Mesodermal cell (in vitro differentiated cells): ENCODE measurements at regions not wholly inside any gene's neighbourhood (a gene's known extent, or its start where the extent isn't known, plus 50 kb on each side); places are given as distances from the start of the nearest gene placed in this dataset.
A peak's percentile ranks its signal among the peaks of the same experiment; 100 is the strongest.

Experiments
- H3K27ac ChIP-seq: 2 replicates; pipeline ENCODE4 v1.7.0; 2013; ENCODE audit warnings: mild to moderate bottlenecking, low read depth, low read length, moderate library complexity; ENCODE audit not compliant: severe bottlenecking
- H3K36me3 ChIP-seq: 2 replicates; pipeline ENCODE4 v1.7.1; 2013; ENCODE audit warnings: mild to moderate bottlenecking, low read length, moderate library complexity; ENCODE audit not compliant: control insufficient read depth, insufficient read depth
- H3K4me1 ChIP-seq: one replicate; pipeline ENCODE4 v1.7.1; 2013; ENCODE audit warnings: mild to moderate bottlenecking, low read length; ENCODE audit not compliant: insufficient read depth, control insufficient read depth, poor library complexity, severe bottlenecking
- H3K4me3 ChIP-seq: 2 replicates; pipeline ENCODE4 v1.7.0; 2013; ENCODE audit warnings: low read length, control low read depth, mild to moderate bottlenecking; ENCODE audit not compliant: insufficient read depth, poor library complexity, severe bottlenecking; ENCODE audit errors: extremely low read depth
- H3K9me3 ChIP-seq: 2 replicates; pipeline ENCODE4 v1.7.1; 2013; ENCODE audit warnings: mild to moderate bottlenecking, low read length, moderate library complexity; ENCODE audit not compliant: control insufficient read depth
- WGBS, 2 experiments: methylation state at CpG; one replicate each; pipeline ENCODE4 v1.1.5; 2013; ENCODE audit warnings: missing lambda C conversion rate in 2 of 2; ENCODE audit not compliant: insufficient coverage in 2 of 2; 5-methylcytosine and 5-hydroxymethylcytosine counted together

DNA sequence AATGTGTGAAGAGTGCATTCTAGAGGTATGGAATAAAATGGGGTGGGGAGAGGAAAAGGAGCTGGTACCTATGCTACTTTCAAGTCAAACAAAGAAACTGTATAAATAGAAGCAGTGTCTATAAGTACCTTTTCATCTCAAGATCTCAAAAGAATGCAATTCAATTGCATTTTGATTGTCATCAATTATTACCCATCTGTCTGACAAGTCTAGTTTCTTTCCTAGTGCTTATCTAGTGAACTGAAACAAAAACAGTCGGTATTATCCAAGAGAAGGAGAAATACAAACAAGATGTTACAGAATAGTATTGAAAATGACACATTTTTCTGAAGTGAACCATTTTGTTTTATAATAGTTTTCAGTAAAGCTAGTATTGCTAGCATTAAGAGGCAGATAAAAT, 754.5 kb upstream of the LRRN3 start:
- no CpG with 5 or more reads among the region's 1 CpG for WGBS, 2 experiments
- H3K4me1 ChIP-seq, result no peaks in the 10 kb centered on the region
- H3K9me3 ChIP-seq, result no peaks in the 10 kb centered on the region
- H3K36me3 ChIP-seq, result no peaks in the 10 kb centered on the region
- H3K27ac ChIP-seq, result no peak overlapping the region
- no peak overlapping the region for H3K4me3 ChIP-seq

GRCh38 chr7:110337646-110338045, 753.3 kb upstream of the LRRN3 start:
- Histone ChIP-seq H3K27ac (no peak overlapping the region), H3K4me3 (no peak overlapping the region), H3K36me3 (no peaks in the 10 kb centered on the region), H3K4me1 (no peaks in the 10 kb centered on the region), H3K9me3 (no peaks in the 10 kb centered on the region)
- 100% methylated on average over 1 of the region's 5 CpGs; no CpG with 5 or more reads in 1 of the 2 experiments for WGBS, 2 experiments

DNA sequence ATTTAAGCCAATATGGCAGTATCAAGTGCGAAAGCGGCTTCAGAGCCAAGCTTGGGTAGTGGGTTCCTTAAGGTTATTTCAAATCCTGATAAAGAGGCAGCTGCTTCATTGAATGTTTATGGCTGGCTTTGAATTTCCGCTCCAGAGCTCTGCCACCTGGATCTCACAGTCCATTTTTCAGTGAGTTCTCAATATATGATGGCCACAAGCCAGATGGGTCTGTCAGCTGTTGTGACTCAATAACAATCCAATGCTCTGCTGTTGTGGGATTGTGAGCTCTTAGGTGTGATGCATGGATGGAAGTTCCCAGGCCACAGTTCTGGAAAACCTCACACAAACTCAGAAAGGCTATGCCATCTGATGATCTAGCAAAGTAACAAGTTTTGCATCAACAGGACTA, 743.8 kb upstream of the LRRN3 start:
- Histone ChIP-seq H3K9me3 (no peaks in the 10 kb centered on the region), H3K4me1 (no peaks in the 10 kb centered on the region), H3K27ac (no peak overlapping the region), H3K36me3 (no peaks in the 10 kb centered on the region), H3K4me3 (no peak overlapping the region)
- WGBS, 2 experiments, result 90 to 93% methylated on average over 3 of the region's 3 CpGs

GRCh38 chr7:110356438-110356837, 734.5 kb upstream of the LRRN3 start:
- Histone ChIP-seq H3K4me3 (no peak overlapping the region), H3K27ac (no peak overlapping the region), H3K4me1 (no peaks in the 10 kb centered on the region), H3K36me3 (no peaks in the 10 kb centered on the region), H3K9me3 (no peaks in the 10 kb centered on the region)
- WGBS, 2 experiments, result 83 to 89% methylated on average over 7 of the region's 8 CpGs

DNA sequence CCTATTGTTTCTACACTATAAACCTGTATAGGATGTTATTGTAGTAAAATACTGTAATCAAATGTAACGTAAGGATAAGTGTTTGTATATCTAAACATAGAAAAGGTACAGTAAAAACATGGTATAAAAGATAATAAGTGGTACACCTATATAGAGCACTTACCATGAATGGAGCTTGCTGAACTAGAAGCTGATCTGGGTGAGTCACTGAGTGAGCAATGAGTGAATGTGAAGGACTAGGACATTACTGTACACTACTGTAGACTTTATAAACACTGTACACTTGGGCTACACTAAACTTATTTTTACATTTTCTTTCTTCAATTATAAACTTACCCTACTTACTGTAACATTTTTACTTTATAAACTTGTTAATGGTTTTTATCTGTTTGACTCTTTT, 732.9 kb upstream of the LRRN3 start:
- no peak overlapping the region for H3K4me3 ChIP-seq
- no peaks in the 10 kb centered on the region for H3K36me3 ChIP-seq
- H3K9me3 ChIP-seq, result no peaks in the 10 kb centered on the region
- WGBS, 2 experiments, result no CpG with 5 or more reads among the region's 1 CpG
- no peaks in the 10 kb centered on the region for H3K4me1 ChIP-seq
- H3K27ac ChIP-seq, result no peak overlapping the region

- Histone ChIP-seq H3K27ac (no peak overlapping the region), H3K4me3 (no peak overlapping the region), H3K9me3 (no peaks in the 10 kb centered on the region), H3K4me1 (peaks cover 11% of the 10 kb centered on the region), H3K36me3 (no peaks in the 10 kb centered on the region)
- WGBS, 2 experiments, result no CpG with 5 or more reads among the region's 3 CpGs
Measured at GRCh38 chr7:110371709-110372108, 719.2 kb upstream of the LRRN3 start.

- 50 to 90% methylated on average over 1 of the region's 2 CpGs for WGBS, 2 experiments
- H3K4me3 ChIP-seq, result no peak overlapping the region
- no peak overlapping the region for H3K27ac ChIP-seq
- H3K4me1 ChIP-seq, result peaks cover 11% of the 10 kb centered on the region
- no peaks in the 10 kb centered on the region for H3K9me3 ChIP-seq
- H3K36me3 ChIP-seq, result no peaks in the 10 kb centered on the region
Measured at GRCh38 chr7:110372685-110373084, 718.2 kb upstream of the LRRN3 start.

- Histone ChIP-seq H3K4me3 (no peak overlapping the region), H3K27ac (no peak overlapping the region)
- no CpG with 5 or more reads among the region's 1 CpG for WGBS, 2 experiments
Measured at GRCh38 chr7:110373416-110373815, 717.5 kb upstream of the LRRN3 start.

DNA sequence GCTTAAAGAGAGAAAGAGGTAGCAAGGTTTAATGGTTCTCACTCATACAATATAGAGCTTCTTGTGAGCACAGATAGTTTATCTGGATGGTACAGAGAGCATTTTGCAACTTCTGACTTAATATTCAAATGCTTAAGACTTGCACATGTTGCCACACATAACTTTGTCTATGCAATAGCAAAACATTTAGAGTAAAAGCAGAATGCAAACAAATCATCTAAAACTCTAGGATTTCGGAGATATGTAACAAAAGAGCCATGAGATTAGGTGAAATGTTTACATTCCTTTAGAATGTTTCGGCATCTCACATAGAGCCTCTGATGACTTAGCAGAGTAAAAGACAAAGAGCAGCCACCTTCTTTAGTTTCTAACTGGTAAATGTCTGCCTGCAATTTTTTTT, 717.1 kb upstream of the LRRN3 start:
- Histone ChIP-seq H3K9me3 (no peaks in the 10 kb centered on the region), H3K36me3 (no peaks in the 10 kb centered on the region), H3K27ac (peak overlapping the region; percentile 36), H3K4me1 (peaks cover 11% of the 10 kb centered on the region), H3K4me3 (no peak overlapping the region)
- WGBS, 2 experiments, result 100% methylated on average over 1 of the region's 2 CpGs; no CpG with 5 or more reads in 1 of the 2 experiments

More at GRCh38 chr7:110373416-110373815, 717.5 kb upstream of the LRRN3 start:
- H3K9me3 ChIP-seq, result no peaks in the 10 kb centered on the region
- H3K36me3 ChIP-seq, result no peaks in the 10 kb centered on the region
- H3K4me1 ChIP-seq, result peaks cover 11% of the 10 kb centered on the region

DNA sequence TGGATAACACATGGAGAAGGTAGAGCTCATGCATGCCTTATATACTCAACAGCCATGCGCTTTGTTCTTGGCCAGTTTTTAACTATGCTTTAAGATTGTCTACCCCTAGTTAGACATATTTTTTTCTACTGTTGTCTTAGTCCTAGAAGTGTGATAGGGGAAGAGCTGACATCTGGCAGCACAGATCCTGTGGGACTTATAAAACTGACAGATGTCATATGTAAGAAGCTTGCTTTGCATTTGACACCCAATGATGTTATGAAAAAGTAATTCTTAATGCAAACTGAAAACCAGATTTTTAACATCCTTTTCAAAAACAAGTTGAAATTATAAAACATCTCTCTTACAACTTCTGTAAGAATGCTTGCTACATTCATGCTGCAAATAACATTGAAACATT, 715.9 kb upstream of the LRRN3 start:
- Histone ChIP-seq H3K4me1 (peaks cover 11% of the 10 kb centered on the region), H3K27ac (no peak overlapping the region), H3K4me3 (no peak overlapping the region), H3K36me3 (no peaks in the 10 kb centered on the region), H3K9me3 (no peaks in the 10 kb centered on the region)
- no CpG with 5 or more reads among the region's 1 CpG for WGBS, 2 experiments

GRCh38 chr7:110382736-110383135, 708.2 kb upstream of the LRRN3 start:
- 66 to 80% methylated on average over 4 of the region's 6 CpGs for WGBS, 2 experiments
- H3K36me3 ChIP-seq, result no peaks in the 10 kb centered on the region

GRCh38 chr7:110386006-110386405, 704.9 kb upstream of the LRRN3 start:
- no peak overlapping the region for H3K4me3 ChIP-seq
- H3K27ac ChIP-seq, result no peak overlapping the region
- H3K36me3 ChIP-seq, result no peaks in the 10 kb centered on the region
- peaks cover 19% of the 10 kb centered on the region for H3K4me1 ChIP-seq
- H3K9me3 ChIP-seq, result no peaks in the 10 kb centered on the region

More at GRCh38 chr7:110382736-110383135, 708.2 kb upstream of the LRRN3 start:
- Histone ChIP-seq H3K4me3 (no peak overlapping the region), H3K4me1 (peaks cover 17% of the 10 kb centered on the region), H3K9me3 (no peaks in the 10 kb centered on the region), H3K27ac (peak overlapping the region; percentile 43)
